ENCODE measurements at regions not wholly inside any gene's neighbourhood (a gene's known extent, or its start where the extent isn't known, plus 50 kb on each side); places are given as distances from the start of the nearest gene placed in this dataset.

- in situ Hi-C loops (cut with HindIII; ENCODE audit: low sequenced_read_pairs), result no loop called here
- TF ChIP-seq CTCF (IDR thresholded peaks at IDR 0.05; ENCODE audit: low read depth, low read length), result no peak
- H3K4me3 ChIP-seq (ENCODE audit: low read depth, low read length), result no peak overlapping the region
- DNase-seq (ENCODE audit: low read depth, low spot score), result peak; percentile 37
These were observed 444.4 kb upstream of the MARCKS start for GRCh38 chr6:113412589-113413357.

GRCh38 chr6:113414511-113414910, 442.6 kb upstream of the MARCKS start:
- H3K4me3 ChIP-seq (ENCODE audit: low read depth, low read length), result no peak overlapping the region
- in situ Hi-C loops (cut with HindIII; ENCODE audit: low sequenced_read_pairs), result no loop called here
- TF ChIP-seq CTCF (IDR thresholded peaks at IDR 0.05; ENCODE audit: low read depth, low read length), result peak; percentile 73
- DNase-seq (ENCODE audit: low read depth, low spot score), result peak; percentile 71

- H3K4me3 ChIP-seq (ENCODE audit: low read depth, low read length), result no peak overlapping the region
- in situ Hi-C loops (cut with HindIII; ENCODE audit: low sequenced_read_pairs), result no loop called here
- no peak for DNase-seq (ENCODE audit: low read depth, low spot score)
- no peak for TF ChIP-seq CTCF (IDR thresholded peaks at IDR 0.05; ENCODE audit: low read depth, low read length)
These were observed 441.0 kb upstream of the MARCKS start for GRCh38 chr6:113416170-113416569.

- TF ChIP-seq CTCF (IDR thresholded peaks at IDR 0.05; ENCODE audit: low read depth, low read length), result no peak
- DNase-seq (ENCODE audit: low read depth, low spot score), result no peak
- in situ Hi-C loops (cut with HindIII; ENCODE audit: low sequenced_read_pairs), result no loop called here
- H3K4me3 ChIP-seq (ENCODE audit: low read depth, low read length), result no peak overlapping the region
These were observed 436.9 kb upstream of the MARCKS start for GRCh38 chr6:113420290-113420689.

GRCh38 chr6:113421997-113422396, 435.1 kb upstream of the MARCKS start:
- in situ Hi-C loops (cut with HindIII; ENCODE audit: low sequenced_read_pairs), result no loop called here
- no peak for DNase-seq (ENCODE audit: low read depth, low spot score)
- H3K4me3 ChIP-seq (ENCODE audit: low read depth, low read length), result no peak overlapping the region
- no peak for TF ChIP-seq CTCF (IDR thresholded peaks at IDR 0.05; ENCODE audit: low read depth, low read length)

- in situ Hi-C loops (cut with HindIII; ENCODE audit: low sequenced_read_pairs), result no loop called here
- no peak overlapping the region for H3K4me3 ChIP-seq (ENCODE audit: low read depth, low read length)
- no peak for TF ChIP-seq CTCF (IDR thresholded peaks at IDR 0.05; ENCODE audit: low read depth, low read length)
- DNase-seq (ENCODE audit: low read depth, low spot score), result no peak
These were observed 433.2 kb upstream of the MARCKS start for GRCh38 chr6:113423956-113424355.

Data from astrocyte of the spinal cord (primary cell).